HG03139 (cell line): ENCODE measurements at regions not wholly inside any gene's neighbourhood (a gene's known extent, or its start where the extent isn't known, plus 50 kb on each side); places are given as distances from the start of the nearest gene placed in this dataset.
"Not testable (repeated sequence)": the region's sequence is repeated elsewhere in the genome, so short reads cannot be mapped to it uniquely, and the experiment has no call there.

Source experiments
- ATAC-seq: cut with Tn5 transposase; IDR thresholded peaks from one replicate; pipeline ENCODE4 v1.9.1; 2021; ENCODE audit not compliant: unreplicated experiment

DNA sequence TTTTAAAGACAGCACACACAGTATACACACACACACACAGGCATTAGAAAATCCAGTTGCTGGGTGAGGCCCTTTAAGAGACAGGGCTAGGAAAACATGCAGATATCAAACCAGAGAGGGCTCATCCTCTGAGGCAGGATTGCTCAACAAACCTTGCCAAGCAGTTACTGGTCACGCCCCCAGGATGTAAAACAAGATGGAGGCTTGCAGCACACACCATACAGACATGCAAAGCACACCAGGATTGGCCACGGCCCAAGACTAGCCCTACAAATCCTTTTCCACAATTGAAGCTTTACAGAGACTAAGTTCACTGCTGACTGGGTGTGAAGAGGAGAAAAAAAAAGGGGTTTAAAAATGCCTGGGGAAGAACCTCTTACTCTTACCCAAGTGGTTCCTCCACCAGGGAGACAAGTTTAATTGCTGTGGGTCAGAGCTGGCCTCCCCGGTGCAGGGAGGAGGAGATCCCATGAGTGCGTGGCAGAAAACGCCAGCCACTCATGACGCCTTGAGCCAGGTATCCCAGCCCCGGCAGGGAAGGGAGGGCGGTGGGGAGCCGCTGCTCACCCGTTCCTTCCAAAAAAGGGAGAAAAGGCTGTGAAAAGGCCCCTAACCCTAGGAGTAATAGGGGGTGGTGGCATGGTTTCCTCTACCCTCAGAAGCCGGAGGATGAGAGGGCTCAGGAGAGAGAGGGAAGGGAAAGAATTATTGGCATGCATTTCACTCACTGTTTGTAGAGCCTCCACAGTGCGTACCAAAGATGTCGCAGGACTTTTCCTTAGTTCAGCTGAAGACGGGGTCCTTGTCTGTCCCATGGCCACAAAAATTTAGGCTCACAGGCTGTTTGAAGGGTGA lies 594.6 kb upstream of the ZP4 start:
- ATAC-seq: no peak

- ATAC-seq: no peak
Observed at GRCh38 chr1:238484121-238484520, 593.4 kb upstream of the ZP4 start.

DNA sequence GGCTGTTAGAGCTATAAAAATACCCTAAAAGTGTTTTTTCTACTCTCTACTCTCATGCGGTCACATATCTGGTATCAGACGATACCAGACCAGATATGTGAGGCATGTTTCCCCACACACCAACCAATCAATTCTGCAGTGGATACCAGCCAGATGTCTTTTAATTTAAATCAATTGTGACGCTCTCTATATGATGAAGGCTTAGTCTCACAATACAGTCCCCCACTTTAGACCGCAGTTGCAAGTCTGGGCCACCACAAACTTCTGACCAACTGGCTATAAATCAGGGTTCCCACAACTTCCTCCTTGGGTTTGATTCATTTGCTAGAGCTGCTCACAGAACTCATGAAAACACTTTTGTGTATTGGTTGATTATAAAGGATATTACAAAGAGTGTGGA lies 586.1 kb upstream of the ZP4 start:
- no peak for ATAC-seq

DNA sequence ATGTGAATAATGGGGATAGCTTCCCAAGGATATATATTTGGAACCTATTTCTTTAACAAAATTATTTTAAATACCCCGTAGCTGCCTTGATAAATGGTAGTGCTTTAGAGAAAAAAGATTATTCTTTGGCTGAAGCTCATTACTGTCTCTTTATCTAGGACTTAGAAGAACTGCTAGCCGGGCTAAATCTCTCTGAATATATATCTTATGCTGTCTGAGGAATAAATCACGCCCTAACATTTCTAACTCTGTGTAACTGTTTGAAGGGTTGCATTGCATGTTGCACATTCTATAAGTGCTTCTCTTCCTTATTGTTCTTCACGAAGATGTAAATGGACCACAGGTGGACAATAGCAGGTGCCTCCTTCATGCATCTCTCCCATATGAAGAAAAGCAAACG lies 585.0 kb upstream of the ZP4 start:
- no peak for ATAC-seq

DNA sequence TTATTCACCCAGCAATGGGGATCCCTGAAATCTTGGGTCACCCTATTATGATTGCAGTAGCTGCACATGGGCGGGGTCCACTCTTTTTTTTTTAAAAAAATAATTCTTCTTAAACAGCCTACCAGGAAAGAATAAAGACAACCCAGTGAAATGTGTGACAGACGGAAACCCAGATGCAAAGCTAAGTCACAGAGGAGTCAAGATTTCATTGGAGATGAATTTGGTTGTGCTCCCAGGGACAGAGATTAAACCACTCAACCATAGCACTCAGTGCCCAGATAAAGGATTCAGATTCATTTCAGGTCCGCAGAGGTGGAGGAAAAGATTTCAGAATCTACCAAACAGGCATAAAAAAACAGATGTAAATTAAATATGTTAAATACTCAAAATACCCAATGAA lies 583.5 kb upstream of the ZP4 start:
- ATAC-seq: no peak

DNA sequence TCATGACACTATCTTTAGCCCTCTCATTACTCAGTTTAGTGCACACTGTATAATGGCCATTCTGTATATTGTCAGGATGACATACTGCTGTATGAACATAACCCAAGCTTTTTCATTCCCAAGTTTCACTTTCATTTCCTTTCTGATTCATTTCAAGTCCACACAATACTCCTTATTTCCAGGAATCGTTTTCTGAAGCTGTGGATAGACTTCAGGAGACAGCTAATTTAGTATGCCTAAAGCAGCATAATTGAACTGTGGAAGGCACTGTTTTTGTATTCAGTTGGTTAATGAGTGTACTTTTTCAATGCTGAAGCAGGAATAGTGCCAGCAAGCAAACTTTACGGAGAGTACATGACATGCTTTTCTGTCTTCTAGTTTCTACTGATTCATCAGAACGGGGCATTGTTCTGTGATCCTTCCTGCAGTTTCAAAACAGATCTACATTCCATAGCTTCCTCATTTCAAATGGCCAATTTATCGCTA lies 578.5 kb upstream of the ZP4 start:
- no peak for ATAC-seq

- ATAC-seq: no peak
Observed at GRCh38 chr1:238468068-238468467, 577.3 kb upstream of the ZP4 start.

DNA sequence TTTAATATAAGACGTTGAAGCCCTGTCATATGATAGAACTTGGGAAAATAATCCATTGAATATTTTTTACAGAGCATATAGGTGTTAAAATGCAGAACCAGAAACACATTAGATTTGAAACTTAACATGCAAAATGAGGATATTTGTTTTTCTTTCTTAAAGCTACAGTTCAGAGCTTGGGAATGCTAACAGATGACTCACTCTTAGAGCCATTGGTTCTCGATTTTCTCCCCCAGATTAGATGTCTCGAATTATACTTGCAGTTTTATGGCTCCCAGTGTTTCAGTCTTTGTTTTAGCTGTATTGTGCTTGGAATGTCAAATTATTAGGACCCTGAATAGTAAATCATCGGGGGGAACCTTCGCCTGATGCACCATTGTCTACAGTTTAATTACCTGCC lies 575.7 kb upstream of the ZP4 start:
- no peak for ATAC-seq

DNA sequence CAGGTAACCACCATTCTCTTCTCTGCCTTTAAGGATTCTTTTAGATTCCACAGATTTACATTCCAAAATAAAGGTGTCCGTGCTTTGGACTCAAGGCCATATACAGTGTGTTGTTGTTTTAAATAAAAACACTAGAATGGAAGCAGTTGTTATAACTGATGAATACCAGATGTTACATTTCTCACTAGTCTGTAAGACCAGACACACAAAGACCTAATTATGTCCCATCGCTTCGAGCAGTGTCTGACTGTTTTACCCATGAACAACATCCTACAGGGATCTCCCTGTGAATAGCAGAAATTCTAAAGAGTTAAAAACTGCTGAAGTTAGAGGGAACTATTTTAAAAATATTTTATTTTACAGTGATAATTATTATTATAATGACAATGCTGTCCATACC lies 574.7 kb upstream of the ZP4 start:
- ATAC-seq: no peak

GRCh38 chr1:238458899-238459298 lies 568.2 kb upstream of the ZP4 start:
- no peak for ATAC-seq

DNA sequence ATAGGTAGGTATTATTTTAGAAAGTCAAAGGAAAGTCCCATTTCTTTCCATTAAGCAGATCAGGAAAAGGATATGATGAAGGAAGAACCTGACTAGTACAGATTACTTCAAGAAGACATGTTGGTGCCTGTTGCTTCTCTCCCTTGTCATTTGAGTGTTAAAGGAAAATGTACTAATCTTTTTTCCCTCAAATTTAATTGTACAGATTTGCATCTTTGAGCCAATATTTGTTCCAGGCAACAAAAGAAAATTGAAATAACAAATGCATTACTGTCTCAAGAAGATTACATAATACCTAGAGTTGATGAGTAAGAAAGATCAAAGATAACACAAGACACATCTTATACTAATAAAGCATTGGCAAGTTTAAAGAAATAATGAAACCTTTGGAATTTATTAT lies 566.9 kb upstream of the ZP4 start:
- ATAC-seq: no peak

GRCh38 chr1:238451781-238452310 lies 561.1 kb upstream of the ZP4 start:
- ATAC-seq: no peak

DNA sequence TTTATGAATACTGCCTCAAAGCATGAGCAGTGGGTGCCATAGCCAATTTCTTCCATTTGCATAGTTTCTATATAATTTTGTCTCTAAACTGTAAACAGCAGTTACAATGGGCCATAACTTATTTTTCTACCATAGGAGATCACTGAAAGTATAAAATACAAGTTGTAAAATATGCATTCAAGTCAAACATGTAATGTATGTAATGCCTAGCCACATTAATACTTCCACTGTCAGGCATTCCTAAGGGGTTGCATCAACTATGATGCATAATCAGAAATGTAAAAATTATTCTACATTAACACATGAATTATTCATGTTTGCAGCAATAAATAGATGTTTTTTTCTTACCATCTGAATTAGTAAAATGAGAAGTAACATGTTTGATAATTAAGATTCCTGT lies 560.3 kb upstream of the ZP4 start:
- ATAC-seq: no peak

GRCh38 chr1:238443687-238444086 lies 553.0 kb upstream of the ZP4 start:
- no peak for ATAC-seq

- ATAC-seq: no peak
Observed at GRCh38 chr1:238439511-238439910, 548.8 kb upstream of the ZP4 start.

DNA sequence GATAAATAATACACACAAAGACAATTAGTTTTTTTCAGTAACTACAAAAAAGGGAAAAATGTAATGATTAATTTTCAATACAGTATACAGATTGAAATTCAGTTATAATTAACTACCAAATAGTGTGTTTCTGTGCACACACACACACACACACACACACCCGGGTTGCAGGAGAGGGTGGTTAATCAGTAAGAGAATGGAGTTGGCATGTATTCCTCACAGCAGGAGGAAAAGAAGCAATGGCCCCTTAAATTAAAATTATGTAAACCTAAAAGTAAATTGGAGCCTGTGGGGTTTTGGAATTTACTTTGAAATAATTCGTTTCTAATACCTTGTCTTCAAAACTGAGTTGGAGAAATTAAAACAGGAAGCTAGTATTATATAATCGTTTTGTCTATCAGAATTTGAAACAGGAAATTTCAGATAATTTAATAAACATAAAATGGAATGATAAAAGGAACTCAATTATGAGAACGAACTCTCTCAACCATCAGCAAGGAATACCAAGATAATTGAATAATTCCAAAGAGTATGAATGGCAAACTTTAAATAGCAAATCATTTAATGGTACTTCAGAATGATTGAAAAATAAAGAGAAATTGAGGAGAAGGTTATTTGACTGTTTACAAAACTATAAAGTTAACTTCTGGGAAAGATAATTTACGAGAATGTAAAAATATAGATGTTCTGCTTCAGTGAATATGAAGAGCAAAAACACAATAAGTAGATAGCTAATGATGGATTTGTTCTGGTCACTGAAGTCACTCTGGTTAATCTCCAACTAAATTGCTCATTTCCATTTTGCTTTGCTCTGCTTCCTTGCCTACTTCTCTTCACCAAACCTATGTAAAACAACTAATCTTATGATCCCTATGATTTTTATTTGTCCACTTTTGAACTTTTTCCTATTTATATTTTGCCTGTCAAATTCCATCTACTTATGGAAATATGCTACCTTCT lies 547.9 kb upstream of the ZP4 start:
- no peak for ATAC-seq

DNA sequence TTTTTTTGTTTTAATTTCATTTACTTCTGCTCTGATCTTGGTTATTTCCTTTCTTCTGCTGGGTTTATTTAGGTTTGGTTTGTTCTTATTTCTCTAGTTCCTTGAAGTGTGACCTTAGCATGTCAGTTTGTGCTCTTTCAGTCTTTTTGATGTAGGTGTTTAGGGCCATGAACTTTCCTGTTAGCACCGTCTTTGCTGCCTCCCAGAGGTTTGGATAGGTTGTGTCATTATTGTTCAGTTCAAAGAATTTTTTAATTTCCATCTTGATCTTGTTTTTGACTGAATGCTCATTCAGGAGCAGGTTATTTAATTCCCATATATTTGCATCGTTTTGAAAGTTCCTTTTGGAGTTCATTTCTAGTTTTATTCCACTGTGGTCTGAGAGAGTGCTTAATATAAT lies 539.0 kb upstream of the ZP4 start:
- not testable (repeated sequence) for ATAC-seq

- no peak for ATAC-seq
Observed at GRCh38 chr1:238419209-238419608, 528.5 kb upstream of the ZP4 start.

DNA sequence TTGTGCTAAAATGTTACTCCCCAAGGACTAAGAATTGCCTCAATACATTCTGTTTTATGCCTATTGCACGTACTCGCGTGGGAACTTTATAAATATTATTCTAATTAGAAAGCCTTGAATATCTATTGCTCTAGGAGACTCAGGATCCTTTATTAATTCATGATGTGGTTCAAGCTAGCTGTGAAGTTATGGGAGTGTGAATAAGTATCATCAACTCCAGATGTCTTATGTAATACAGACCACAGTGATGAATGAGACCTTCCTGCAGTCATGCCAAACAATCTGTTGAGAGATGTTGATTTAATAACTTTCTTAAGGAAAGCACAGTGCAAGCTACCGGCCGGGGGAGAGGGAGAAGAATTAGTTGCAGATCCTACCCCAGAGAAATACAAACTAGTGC lies 519.2 kb upstream of the ZP4 start:
- ATAC-seq: no peak

DNA sequence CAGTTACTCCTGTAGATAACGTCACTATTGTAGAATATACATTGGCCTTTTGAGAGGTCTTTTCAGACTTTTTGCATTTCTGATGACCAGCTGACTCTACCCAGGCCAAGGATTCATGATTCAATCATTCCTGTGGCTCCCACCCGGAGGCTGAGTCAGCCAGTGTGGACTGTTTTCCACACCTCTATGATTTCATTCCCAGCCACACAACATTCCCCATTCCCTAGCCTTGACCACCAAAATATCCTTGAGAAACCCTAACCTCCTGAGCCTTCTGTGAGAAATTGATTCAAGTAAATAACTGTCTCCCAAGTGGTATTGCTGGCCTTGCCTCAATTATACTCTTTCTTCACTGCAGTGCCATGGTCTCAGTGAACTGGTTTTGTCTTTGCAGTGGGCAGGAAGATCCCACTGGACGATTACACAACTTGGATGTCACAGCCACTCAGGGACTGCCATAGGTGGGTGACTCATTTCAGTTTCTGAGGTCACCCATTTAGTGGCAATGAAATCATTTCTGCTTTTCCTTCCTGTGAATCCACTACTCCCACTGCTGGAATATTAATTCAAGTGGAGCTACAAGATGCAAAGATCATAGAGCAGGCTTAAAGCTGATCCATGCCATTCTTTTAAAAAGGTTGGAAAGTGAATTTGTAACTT lies 518.6 kb upstream of the ZP4 start:
- no peak for ATAC-seq

- no peak for ATAC-seq
Observed at GRCh38 chr1:238408737-238409136, 518.0 kb upstream of the ZP4 start.
